ACHN (cell line): ENCODE measurements at regions not wholly inside any gene's neighbourhood (a gene's known extent, or its start where the extent isn't known, plus 50 kb on each side); places are given as distances from the start of the nearest gene placed in this dataset.
"Not testable (repeated sequence)": the region's sequence is repeated elsewhere in the genome, so short reads cannot be mapped to it uniquely, and the experiment has no call there.

Source experiments
- DNase-seq: peaks from one replicate; pipeline ENCODE4 v3.0.0-alpha.2; 2015
- in situ Hi-C: cut with HindIII; loops from 2 replicates; pipeline ENCODE4 v1.10.0; 2017; ENCODE audit warnings: low sequenced_read_pairs, low pct_ligation_motif_present, low pct_unique_long_range_greater_than_20kb

DNA sequence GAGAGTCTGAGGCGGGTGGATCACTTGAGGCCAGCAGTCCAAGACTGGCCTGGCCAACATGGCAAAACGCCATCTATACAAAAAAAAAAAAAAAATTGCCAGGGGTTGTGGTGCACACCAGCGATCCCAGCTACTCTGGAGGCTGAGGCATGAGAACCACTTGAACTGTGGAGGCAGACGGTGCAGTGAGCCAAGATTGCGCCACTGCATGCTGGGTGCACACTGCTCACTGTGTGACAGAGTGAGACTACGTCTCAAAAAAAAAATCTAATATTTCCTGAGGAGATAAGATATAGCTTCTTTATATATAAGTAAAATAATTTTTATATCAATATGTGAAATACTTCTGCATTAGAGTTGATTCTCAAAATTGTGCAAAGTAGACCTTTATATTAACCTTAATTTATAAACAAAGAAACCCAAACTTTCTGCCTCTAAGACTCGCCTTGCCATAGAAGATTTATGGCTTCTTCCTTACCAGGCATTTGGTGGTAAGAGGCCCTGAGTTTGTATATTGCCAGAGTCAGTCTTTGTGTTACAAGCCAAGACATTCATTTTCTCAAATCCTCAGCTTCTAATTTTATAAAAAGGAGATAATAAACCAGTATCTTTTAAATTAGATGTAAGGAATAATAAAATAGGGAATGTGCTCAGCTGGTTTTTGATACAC lies 1226.7 kb downstream of the FLRT2 start:
- in situ Hi-C loops: no loop called here
- DNase-seq: no peak

DNA sequence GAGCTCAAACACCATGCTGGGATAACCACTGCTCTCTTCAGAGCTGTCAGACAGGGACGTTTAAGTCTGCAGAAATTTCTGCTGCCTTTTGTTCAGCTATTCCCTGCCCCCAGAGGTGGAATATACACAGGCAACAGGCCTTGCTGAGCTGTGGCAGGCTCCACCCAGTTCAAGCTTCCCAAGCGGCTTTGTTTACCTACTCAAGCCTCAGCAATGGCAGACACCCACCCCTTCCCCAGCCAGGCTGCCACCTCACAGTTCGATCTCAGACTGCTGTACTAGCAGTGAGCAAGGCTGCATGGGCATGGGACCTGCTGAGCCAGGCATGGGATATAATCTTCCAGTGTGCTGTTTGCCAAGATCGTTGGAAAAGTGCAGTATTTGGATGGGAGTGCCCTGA lies 1220.5 kb downstream of the FLRT2 start:
- in situ Hi-C loops: not testable (repeated sequence)

DNA sequence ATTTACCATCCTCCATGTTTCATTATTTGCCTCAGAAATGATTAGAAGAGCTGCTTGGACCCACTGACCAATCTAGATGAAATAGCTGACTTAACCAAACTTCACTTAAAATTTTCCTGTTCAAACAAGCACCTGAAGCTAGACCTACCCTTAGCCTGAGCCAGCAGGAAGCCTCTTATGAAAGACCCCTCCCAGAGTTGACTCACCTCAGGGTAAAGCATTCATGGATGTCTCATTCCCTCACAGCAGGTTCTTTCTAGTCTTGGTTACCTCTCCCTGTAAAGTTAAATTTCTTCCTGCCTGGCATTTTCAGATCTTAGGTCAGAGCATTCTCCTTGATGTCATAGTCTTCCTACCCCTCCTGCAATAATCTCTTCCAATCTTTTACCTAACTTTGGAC lies 1209.8 kb downstream of the FLRT2 start:
- no peak for DNase-seq
- in situ Hi-C loops: no loop called here

More for the DNA sequence above, 1220.5 kb downstream of the FLRT2 start:
- DNase-seq: not testable (repeated sequence)

DNA sequence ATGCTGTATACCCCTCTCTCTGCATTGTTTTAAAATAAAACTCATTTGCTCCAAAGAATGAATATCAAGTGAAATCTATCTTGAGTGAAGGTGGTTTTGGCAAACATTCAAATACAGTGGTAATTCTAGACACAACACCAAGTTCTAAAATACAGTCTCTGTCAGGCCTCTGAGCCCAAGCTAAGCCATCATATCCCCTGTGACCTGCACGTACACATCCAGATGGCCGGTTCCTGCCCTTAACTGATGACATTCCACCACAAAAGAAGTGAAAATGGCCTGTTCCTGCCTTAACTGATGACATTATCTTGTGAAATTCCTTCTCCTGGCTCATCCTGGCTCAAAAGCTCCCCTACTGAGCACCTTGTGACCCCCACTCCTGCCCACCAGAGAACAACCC lies 1201.5 kb downstream of the FLRT2 start:
- DNase-seq, in situ Hi-C loops: not testable (repeated sequence)

DNA sequence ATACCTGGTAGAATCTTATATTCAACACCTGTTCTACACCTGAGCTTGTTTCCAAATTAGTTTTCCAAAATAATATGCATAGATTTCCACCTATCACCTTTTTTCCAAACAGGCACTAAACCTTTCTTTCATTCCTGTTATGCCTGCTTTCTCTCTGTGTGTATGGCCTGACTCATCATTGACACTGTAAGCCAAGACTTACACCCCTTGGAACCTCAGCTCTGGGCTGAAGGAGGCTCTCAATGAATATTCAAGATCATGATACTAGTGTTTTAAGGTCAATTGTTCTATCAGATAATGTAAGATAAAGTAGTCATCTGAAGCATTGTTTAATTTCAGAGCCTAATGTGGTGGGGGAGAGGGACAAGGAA lies 1193.3 kb downstream of the FLRT2 start:
- DNase-seq: no peak
- in situ Hi-C loops: no loop called here

DNA sequence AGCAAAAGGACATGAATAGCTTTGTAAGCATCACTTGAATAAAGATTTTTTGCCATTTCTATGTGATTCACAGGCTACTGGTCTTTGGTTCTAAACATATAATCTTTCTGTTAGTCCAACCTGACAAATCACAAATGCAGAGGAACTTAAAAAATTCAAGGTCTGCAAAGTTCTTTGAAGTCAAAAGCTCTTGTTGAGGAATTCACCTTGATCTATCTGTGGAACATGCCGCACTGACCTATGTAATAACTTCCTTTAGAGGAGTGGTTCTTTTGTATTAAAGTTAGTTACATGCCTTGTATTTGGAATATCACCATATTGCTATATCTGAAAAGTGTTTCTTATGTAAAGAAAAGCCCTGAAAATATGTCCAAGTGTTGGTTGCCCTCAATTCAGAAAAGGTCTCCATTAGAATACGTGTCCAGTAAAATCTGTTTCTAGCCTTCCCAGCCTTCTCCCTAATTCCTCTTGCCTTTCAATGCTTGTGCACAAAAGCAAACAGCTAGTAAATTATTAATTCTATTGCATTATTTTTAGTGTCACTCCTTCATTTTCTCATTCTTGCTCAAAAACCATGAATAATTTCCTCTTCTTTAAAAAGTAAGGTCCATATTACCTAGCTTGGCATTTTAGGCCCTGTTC lies 1192.8 kb downstream of the FLRT2 start:
- in situ Hi-C loops: no loop called here
- DNase-seq: no peak

DNA sequence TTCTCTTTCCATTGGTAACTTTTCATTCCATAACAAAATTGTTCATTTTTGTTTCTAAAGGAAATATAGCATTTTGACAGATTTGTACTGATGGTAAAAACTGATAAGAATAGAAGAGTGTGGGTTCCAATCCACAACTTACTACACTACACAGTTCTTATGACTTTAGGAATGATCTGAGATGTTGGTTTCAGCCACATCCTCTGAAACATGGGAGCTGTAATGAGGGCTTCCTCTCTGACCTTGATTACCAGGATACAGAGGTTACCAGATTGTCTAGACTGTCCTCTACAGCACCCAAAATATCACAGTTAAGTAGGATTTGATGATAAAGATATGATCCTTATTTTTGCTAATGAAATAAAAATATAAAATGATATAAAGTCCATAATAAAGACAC lies 1184.6 kb downstream of the FLRT2 start:
- in situ Hi-C loops: no loop called here

DNA sequence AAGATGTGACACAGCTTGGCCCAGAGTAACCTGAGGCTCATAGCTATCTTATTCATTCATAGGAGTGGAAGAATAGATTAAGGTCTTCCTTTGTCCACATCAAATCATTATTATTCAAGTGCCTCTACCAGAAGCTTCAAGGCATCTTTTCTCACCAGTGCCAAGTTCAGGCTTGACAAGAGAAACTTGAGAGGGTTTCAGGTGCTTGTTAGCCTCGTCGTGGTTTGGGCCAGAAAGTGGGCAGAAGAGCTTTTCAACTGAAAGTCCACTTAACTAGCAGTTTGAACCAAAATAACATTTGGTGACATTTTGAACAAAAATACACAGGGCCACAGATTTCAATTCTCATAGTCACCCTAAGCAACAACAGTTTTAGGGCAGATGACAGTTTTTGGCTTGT lies 1184.2 kb downstream of the FLRT2 start:
- in situ Hi-C loops: no loop called here
- no peak for DNase-seq

More for the DNA sequence above, 1184.6 kb downstream of the FLRT2 start:
- DNase-seq: no peak

DNA sequence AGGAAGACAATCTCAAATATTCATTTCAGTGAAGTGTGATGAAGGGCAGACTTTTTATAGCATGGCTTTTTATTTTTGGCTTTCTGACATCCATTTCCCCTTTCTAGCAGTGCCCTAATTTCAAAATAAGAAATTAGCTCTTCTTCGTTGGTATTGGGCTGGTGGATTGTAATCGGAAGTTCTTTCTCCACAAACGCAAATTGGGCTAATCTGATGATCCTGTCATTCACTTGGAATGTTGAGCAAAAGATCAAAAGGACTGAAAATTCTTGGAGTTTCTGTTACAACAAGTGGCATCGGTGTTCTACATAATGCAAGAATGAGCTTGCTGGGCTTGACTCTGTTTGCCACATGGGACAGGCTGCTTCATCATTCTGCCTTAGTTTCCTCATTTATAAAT lies 1182.8 kb downstream of the FLRT2 start:
- in situ Hi-C loops: no loop called here
- no peak for DNase-seq

DNA sequence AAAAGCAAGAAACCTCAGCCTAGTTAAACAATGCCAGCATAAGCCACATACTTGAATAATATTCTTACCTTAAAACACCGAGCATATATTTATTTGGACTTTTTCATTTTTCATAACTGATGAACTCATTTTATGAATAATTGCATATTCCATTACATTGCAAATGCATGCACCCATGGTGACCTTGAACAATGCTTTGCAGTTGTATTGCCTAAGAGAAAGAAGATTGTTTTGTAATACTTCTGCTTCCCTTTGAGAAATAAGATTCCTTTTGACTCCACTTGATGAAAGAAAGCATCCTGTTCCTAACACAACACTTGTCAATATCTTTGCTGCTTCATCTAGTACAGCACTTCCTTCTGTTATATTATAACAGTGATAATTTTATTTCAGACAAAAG lies 1182.2 kb downstream of the FLRT2 start:
- no peak for DNase-seq
- in situ Hi-C loops: no loop called here

DNA sequence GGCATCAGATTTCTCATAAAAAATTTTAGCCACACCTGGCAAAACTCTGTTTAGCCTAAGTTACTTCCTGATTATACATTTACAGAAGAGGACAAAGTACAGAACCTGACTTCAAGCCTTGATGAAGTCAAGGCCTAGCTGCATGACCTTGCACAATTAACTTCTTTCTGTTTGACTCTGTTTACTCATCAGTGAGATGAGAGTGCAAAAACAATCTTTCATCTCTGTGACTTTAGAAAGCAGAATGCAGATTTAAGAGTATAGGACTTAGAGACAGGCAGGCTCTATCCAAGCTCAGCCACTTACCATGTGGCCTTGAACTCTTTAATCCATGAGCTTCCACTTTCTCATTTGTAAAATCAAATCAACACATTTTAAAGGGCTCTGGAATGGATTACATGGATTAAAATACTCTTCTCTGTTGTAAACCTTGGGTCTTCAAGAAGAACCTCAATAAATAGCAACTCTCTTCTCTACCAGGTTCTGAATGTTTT lies 1178.9 kb downstream of the FLRT2 start:
- in situ Hi-C loops: no loop called here
- DNase-seq: no peak

DNA sequence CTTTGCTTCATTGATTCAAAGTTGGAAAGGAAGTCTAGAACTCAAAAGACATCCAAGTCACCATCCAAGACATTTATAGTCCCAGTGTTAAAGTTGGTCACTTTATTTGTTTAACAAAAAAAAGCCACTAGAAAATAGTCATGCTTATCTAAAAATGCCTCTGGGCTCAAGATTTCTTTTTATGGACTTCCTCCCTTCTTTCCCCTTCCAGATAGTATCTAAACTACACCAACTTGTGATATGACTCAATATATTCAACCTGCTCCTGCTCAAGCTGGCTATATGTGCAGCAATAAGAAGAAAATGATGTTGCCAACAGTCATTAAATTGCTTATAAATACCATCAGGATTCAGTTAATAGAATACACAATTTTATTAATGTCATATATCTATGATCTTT lies 1177.1 kb downstream of the FLRT2 start:
- in situ Hi-C loops: no loop called here
- no peak for DNase-seq

DNA sequence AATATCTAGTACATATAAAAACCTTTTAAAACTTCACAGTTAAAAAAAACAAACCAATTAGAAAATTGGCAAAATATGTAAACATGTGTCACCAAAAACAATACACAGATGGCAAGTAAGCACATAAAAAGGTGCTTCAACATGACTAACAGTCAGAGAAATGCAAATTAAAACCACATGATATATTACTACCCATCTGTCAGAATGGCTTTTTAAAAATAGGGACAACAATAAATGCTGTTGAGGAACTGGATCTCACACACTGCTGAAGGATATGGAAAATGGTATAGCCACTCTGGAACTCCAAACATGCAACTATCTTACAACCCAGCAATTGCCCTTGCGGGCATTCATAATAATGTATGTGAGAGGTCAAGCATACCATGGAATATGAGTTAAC lies 1153.6 kb downstream of the FLRT2 start:
- in situ Hi-C loops: no loop called here
- no peak for DNase-seq

DNA sequence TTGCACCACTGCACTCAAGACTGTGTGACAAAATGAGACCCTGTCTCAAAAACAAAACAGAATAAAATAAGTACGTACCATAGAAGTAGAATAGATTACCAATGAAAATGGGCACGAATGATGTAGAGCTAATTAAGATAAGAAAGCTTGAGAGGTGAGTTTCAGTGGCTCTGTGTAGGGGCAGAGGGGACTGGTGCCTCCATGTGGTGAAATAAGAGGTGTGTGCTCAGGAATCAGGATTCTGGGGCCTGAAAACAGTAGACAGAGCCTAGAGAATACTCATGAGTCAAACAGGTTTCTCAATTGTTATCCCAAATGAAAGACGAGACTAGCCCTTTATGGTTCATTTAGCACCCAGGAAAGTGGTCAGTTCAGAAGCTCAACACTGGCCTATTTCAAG lies 1145.1 kb downstream of the FLRT2 start:
- DNase-seq: no peak
- in situ Hi-C loops: no loop called here

DNA sequence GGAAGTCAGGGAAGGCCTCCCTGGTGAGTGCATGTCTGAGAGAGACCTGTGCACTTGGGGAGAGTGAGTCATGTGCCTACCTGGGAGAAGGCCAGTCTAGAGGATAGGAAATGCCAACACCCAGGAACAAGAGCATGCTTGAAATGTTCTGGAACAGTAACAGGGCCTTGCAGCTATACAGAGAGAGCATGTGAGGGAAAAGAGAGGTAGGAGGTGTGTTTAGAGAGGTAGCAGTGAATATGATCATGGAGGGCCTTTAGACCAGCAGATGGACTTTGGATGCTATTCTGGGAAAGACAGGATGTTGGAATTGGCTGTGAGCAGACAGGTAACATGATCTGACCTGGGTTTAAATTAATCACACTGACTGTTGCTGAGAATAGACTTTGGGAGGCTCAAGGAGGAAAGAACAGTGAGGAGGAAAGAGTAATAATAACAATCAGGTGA lies 1143.6 kb downstream of the FLRT2 start:
- in situ Hi-C loops: no loop called here

DNA sequence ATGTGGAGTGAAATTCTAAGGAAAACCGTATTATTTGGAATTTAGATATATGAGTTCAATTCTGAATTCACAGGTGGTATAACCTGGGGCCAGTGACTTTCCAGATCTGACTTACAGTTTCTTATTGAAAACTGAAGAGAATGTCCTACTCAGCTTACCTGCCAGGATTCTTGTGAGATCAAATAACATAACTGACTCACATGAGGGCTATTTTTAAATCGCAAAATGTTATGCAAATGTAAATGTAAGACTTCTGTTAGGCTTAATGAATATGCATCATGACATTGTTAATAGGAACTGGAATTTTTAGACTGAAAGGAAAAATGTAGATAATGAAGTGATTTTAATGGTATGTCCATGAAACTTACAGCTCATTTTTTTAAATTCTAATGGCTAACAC lies 1142.1 kb downstream of the FLRT2 start:
- no peak for DNase-seq
- in situ Hi-C loops: no loop called here

More for the DNA sequence above, 1143.6 kb downstream of the FLRT2 start:
- DNase-seq: no peak

DNA sequence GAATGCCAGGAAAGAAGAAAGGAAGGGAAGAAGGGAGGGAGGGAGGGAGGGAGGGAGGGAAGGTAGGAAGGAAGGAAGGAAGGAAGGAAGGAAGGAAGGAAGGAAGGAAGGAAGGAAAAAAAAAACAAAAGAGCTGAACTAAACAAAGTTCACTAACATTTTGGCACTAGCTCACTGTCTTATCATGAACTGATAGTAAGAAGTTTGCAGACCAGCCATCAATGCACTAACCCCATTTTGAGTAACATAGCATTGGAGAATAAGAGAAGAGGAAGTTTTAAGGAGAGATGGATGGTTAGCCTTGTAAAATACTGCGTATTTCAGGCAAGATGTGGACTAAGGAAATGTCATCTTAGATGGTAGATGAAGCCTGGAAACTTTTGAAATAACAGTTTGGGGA lies 1136.0 kb downstream of the FLRT2 start:
- in situ Hi-C loops: no loop called here

DNA sequence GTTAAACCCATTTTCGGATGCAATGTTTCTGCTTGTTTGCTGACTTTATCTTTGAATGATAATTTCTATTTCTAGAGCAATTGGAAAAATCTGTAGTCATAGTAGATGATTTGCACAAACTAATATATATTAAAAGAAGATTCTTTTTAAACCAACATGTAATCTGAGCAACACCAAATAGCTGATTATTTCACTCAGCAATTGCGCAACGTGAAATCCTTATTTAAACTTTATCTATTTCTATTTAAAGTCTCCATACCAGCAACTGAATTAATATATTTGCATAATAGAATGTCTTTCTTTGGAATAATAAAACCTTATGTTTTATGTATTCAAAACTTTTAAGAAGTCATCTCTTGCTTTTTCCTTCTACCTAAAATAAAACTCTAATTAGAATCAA lies 1132.4 kb downstream of the FLRT2 start:
- no peak for DNase-seq
- in situ Hi-C loops: no loop called here

More for the DNA sequence above, 1136.0 kb downstream of the FLRT2 start:
- DNase-seq: no peak

DNA sequence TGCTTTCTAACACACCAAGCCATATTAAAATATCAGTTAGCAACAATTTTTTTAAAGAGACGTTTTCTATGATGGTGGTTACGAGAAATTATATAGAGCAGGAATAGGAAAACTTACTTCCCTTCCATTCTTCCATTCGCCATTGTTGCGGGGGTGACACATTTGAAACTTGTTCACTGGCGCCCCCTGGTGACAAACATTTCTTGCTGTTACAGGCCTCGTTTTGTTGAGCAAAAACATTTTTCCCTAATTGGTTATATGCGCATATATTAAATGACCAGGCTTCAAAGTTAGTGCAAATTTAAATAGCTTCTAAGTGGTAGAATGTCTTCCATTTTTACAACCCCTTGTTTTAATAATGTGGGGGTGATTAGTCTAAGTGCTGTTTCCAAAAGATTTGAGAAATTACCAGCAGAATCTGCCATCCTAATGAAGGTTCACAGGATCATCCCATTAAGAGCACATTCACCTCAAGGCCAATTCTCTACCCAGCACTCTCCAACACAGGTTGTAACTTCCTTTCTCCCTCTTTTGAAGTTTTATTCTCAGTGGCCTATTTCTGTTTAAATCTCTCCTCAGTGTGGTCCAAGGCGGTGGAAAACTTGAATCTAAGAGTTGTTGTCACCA lies 1124.7 kb downstream of the FLRT2 start:
- in situ Hi-C loops: no loop called here
- peak; percentile 42 for DNase-seq

DNA sequence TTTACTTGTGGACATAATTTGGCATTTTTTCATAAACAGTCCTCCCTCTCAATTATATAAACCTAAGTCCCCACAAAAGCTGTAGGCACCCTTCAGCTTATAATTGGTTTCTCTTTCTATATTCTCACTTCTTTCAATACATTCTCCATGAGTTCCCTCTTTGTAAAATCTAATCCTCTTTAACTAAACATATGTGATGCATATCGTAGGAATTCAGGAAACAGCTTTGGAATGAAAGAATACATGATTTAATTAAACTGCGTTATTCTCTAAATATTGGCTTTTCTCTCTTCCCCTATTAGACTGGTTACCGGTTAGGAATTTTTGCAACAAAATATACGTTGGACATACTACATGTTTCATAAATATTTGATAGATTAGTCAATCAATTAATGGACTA lies 1122.6 kb downstream of the FLRT2 start:
- in situ Hi-C loops: no loop called here
- DNase-seq: no peak
